Embryonic facial prominence (tissue), 1 donor: ENCODE measurements at regions not wholly inside any gene's neighbourhood (a gene's known extent, or its start where the extent isn't known, plus 50 kb on each side); places are given as distances from the start of the nearest gene placed in this dataset.
"Not testable (repeated sequence)": the region's sequence is repeated elsewhere in the genome, so short reads cannot be mapped to it uniquely, and the experiment has no call there.

ENCODE experiments used
- DNase-seq: peaks from one replicate; pipeline ENCODE4 v3.0.0-alpha.2; 2016; ENCODE audit errors: extremely low spot score

- DNase-seq, result no peak
These were observed 62.4 kb downstream of the CRYBB2 start for GRCh38 chr22:25281675-25282345.

GRCh38 chr22:25282346-25282670 is 62.9 kb downstream of the CRYBB2 start:
- DNase-seq, result no peak

GRCh38 chr22:25282671-25283561 is 63.5 kb downstream of the CRYBB2 start:
- DNase-seq, result no peak

- DNase-seq, result not testable (repeated sequence)
These were observed 69.0 kb downstream of the CRYBB2 start for GRCh38 chr22:25288481-25288880.

GRCh38 chr22:25301912-25302311 is 82.5 kb downstream of the CRYBB2 start:
- DNase-seq, result not testable (repeated sequence)

- not testable (repeated sequence) for DNase-seq
These were observed 90.1 kb downstream of the CRYBB2 start for GRCh38 chr22:25309586-25309985.

DNA sequence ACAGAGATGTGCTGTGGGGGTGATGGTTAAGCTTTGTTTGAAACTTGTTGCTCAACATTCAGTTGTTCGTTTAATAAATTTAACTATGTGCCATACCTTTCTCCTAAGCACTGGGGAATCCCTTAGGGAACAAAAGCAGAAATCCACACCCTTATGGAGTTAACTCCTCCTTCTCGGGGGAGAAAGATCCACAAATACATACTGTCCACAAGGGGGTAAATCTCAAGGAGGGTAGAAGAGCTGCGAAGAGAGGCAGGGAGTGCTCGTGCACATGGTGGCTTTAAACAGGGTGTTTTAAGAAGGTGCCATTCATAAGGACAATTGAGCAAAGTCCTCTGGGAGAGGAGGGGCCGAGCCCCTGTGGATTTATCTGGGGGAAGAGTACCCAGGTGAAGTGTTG is 92.5 kb downstream of the CRYBB2 start:
- not testable (repeated sequence) for DNase-seq

DNA sequence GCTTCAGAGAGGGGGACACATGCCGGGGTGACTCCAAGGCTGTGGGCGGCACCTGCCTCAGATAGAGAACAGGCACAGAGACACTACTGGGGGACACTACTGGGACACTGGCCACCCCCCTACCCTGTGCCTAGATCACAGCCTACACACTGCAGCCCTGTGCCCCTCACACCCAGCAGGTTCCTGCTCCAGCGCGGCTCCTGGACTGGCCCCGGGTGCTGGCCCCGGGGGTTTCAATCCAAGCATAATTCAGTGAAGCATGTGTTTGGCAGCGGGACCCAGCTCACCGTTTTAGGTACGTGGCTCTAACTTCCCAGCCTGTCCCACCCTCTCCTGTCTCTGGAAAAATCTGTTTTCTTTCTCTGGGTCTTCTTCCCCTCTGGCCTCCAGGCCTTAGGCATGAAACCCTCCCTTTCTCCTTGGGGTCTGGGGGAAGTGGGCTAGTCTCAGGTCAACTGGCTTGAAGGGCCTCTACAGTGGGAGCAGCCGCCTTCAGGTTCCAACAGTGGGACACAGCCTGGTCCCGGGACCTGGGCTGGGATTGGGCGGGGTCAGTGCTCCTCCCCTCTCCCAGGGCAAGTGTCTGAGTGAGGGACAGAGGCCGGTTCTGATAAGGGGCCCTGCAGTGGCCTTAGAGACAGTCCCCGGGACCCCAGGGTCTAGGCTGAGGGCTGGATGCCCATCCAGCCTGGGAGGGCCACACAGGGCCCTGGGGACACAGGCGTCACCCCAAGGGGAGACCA is 98.8 kb downstream of the CRYBB2 start:
- no peak for DNase-seq

- no peak for DNase-seq
These were observed 107.7 kb downstream of the CRYBB2 start for GRCh38 chr22:25327018-25327755.

DNA sequence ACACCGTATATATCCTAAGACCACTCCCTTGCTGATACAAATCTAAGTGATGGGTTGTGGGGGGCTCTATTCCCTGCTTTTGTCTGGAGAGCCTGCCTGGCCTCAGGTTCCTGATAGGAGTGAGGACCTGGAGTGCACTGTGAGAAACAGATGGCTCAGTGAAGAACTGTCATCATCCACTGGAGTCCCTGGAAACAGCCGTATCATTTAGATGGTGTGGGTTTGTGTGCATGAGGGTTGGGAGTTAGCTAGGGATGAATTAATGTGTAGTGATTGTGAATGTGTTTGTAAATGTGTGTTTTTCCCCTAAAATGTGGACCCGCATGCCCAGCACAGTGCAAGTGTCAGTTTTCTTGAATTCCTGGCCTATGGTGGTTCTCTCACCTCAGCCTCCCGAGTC is 111.6 kb downstream of the CRYBB2 start:
- no peak for DNase-seq

DNA sequence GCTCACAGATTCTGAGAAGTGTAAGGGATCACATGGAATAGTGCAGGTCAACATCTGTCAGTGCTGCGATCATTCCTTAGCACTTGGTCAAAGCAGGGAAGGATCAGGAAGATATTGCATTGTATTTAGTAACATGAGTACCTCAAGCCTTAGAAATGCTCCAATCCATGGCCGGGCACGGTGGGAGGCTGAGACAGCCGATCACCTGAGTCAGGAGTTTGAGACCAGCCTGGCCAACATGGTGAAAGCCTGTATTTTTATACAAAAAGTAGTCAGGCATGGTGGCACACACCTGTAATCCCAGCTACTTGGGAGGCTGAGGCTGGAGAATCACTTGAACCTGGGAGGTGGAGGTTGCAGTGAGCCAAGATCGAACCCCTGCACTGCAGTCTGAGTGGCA is 112.5 kb downstream of the CRYBB2 start:
- DNase-seq, result not testable (repeated sequence)

GRCh38 chr22:25332386-25332785 is 112.9 kb downstream of the CRYBB2 start:
- DNase-seq, result no peak

DNA sequence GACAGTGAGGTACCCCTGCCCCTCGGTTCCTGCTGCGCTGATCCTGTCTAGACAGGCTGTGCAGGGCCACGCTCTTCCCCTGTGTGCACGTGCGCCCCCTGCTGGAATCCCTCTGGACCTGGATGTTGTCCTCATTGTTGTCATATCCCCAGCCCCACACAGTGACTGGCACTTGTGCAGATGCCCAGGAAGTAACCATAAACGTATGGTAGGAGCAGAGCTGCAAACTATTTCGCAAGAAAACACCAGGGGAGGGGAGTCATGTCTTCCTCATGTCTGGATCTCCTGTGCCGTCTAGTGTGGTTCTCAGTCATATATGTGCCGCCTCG is 114.7 kb downstream of the CRYBB2 start:
- no peak for DNase-seq

DNA sequence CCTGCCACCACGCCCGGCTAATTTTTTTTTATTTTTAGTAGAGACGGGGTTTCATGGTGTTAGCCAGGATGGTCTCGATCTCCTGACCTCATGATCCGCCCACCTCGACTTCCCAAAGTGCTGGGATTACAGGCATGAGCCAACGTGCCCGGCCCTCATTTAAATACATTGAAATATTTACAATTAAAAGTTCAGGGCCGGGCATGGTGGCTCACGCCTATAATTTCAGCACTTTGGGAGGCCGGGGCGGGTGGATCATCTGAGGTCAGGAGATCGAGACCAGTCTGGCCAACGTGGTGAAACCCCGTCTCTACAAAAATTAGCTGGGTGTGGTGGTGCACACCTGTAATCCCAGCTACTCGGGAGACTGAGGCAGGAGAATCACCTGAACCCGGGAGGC is 115.2 kb downstream of the CRYBB2 start:
- DNase-seq, result not testable (repeated sequence)

DNA sequence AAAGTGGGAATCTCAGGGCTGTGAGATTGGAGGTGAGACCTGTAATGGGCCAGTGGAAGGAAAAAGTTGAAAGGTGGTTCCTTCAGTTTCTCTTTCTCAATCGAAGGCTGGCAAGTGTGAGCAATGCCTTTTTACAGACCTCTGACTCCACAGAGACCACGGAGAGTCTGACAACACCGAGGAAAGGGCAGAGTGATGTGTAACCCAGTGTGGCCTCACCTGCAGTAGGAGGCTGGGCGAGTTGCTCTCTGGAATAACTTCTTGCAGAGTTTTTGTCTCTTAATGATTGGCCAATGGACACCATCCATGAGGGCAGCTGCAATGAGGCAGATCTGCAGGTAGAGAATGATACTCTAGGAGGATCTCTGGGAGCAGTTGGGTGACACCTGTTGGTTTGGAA is 115.8 kb downstream of the CRYBB2 start:
- DNase-seq, result not testable (repeated sequence)

DNA sequence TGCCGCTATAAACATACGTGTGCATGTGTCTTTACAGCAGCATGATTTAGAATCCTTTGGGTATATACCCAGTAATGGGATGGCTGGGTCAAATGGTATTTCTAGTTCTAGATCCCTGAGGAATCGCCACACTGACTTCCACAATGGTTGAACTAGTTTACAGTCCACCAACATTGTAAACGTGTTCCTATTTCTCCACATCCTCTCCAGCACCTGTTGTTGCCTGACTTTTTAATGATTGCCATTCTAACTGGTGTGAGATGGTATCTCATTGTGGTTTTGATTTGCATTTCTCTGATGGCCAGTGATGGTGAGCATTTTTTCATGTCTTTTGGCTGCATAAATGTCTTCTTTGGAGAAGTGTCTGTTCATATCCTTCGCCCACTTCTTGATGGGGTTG is 121.1 kb downstream of the CRYBB2 start:
- not testable (repeated sequence) for DNase-seq

GRCh38 chr22:25344366-25344765 is 124.9 kb downstream of the CRYBB2 start:
- not testable (repeated sequence) for DNase-seq

DNA sequence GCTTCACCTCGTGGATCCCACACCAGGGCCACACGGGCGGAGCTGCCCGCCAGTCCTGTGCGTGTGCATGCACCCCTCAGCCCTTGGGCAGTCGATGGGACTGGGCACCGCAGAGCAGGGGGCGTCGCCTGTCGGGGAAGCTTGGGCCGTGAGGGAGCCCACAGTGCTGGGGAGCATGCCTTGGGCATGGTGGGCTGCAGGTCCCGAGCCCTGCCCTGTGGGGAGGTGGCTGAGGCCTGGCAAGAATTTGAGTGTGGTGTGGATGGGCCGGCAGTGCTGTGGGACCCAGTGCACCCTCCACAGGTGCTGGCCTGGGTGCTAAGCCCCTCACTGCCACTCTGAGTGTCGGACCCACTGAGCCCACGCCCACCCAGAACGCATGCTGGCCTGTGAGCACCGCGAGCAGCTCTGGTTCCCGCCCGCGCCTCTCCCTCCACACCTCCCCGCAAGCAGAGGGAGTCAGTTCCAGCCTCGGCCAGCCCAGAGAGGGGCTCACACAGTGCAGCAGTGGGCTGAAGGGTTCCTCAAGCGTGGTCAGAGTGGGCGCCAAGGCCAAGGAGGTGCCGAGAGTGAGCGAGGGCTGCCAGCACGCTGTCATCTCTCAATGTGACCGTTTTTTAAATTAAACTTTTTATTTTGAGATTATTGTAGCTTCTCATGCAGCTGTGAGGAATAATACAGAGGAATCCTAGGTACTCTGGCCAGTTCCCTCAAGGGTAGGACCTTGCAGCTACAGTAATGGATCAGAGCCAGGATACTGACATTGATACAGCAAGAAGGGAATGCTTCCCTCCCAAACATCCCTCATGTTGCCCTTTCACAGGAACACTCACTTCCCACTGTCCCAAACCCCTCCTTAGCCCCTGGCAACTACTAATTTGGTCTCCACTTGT is 127.7 kb downstream of the CRYBB2 start:
- no peak for DNase-seq

GRCh38 chr22:25347752-25348102 is 128.3 kb downstream of the CRYBB2 start:
- DNase-seq, result no peak

DNA sequence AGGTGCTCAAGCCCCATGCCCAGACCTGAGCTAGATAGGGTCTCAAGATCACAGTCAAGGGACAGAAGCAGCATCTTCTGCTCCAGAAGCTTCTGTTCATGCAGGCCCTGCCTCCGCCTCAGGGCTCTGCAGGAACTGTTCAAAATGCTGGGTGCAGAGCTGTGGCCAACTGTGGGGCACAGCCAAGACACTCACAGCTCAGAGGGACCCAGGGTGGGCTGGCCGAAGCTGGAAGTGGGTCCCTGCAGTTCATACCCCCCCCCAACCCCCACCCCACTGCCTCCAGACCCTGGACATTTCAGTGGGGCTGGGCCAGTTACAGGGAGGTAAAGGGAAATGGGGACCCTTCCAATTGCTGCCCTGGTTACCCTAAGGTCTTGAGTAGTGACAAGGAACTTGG is 129.0 kb downstream of the CRYBB2 start:
- DNase-seq, result no peak

GRCh38 chr22:25348996-25349395 is 129.6 kb downstream of the CRYBB2 start:
- DNase-seq, result not testable (repeated sequence)
